ENCODE measurements at regions not wholly inside any gene's neighbourhood (a gene's known extent, or its start where the extent isn't known, plus 50 kb on each side); places are given as distances from the start of the nearest gene placed in this dataset.
"Not testable (repeated sequence)": the region's sequence is repeated elsewhere in the genome, so short reads cannot be mapped to it uniquely, and the experiment has no call there.

GRCh38 chr20:24418731-24419130, 50.7 kb upstream of the SYNDIG1 start:
- Histone ChIP-seq H3K9me3 (replicated peaks in 1 of 2; ENCODE audit: control insufficient read depth in 1 of 2, insufficient read depth in 1 of 2, low read length in 2 of 2) (peaks cover 30 to 31% of the 10 kb centered on the region in 2 donors), H3K9ac (ENCODE audit: insufficient read depth, low read length, poor library complexity, severe bottlenecking) (no peak overlapping the region), H3K4me2 (replicated peaks; ENCODE audit: extremely low read depth, low read length, poor library complexity, severe bottlenecking) (no peak overlapping the region), H3K36me3 (replicated peaks in 1 of 2; ENCODE audit: control insufficient read depth in 1 of 2, insufficient read depth in 2 of 2, low read length in 2 of 2) (no peaks in the 10 kb centered on the region), H3K79me2 (ENCODE audit: insufficient read depth, low read length) (no peaks in the 10 kb centered on the region), H3K4me1 (ENCODE audit: control insufficient read depth in 1 of 2, insufficient read depth in 2 of 2, low read length in 2 of 2) (no peaks in the 10 kb centered on the region), H2AFZ (ENCODE audit: insufficient read depth, low read depth, low read length, poor library complexity, severe bottlenecking) (no peak overlapping the region), H3K27me3 (ENCODE audit: control insufficient read depth in 2 of 2, insufficient read depth in 2 of 2, low read length in 2 of 2) (no peaks in the 10 kb centered on the region), H3K27ac (ENCODE audit: low read depth in 1 of 2, low read length in 2 of 2) (no peak overlapping the region), H4K20me1 (ENCODE audit: insufficient read depth, low read length) (no peaks in the 10 kb centered on the region), H3K4me3 (replicated peaks in 1 of 3; ENCODE audit: low read depth in 2 of 3, low read length in 3 of 3) (no peak overlapping the region)
- peaks cover 12 to 35% (median 25%) of the 10 kb centered on the region in 7 donors for H3K9me3 Mint-ChIP-seq
- no CpG with 5 or more reads among the region's 2 CpGs for WGBS (ENCODE audit: insufficient coverage)
- no peak overlapping the region for H3K27ac Mint-ChIP-seq
- H3K36me3 Mint-ChIP-seq = no peaks in the 10 kb centered on the region
- DNase-seq = no peak
- H3K27me3 Mint-ChIP-seq (ENCODE audit: low read depth in 3 of 3) = peaks cover 0 to 1% (median 0%) of the 10 kb centered on the region in 3 donors
- intact Hi-C loops (cut with micrococcal nuclease) = no loop called here
- no peak overlapping the region for H3K4me3 Mint-ChIP-seq
- H3K4me1 Mint-ChIP-seq = no peaks in the 10 kb centered on the region
- no peak for TF ChIP-seq CTCF (IDR thresholded peaks at IDR 0.05)

- Histone ChIP-seq H3K4me1 (ENCODE audit: control insufficient read depth in 1 of 2, insufficient read depth in 2 of 2, low read length in 2 of 2) (no peaks in the 10 kb centered on the region), H3K4me2 (replicated peaks; ENCODE audit: extremely low read depth, low read length, poor library complexity, severe bottlenecking) (no peak overlapping the region), H4K20me1 (ENCODE audit: insufficient read depth, low read length) (no peaks in the 10 kb centered on the region), H3K27me3 (ENCODE audit: control insufficient read depth in 2 of 2, insufficient read depth in 2 of 2, low read length in 2 of 2) (no peaks in the 10 kb centered on the region), H3K27ac (ENCODE audit: low read depth in 1 of 2, low read length in 2 of 2) (no peak overlapping the region), H3K9ac (ENCODE audit: insufficient read depth, low read length, poor library complexity, severe bottlenecking) (no peak overlapping the region), H3K79me2 (ENCODE audit: insufficient read depth, low read length) (no peaks in the 10 kb centered on the region), H2AFZ (ENCODE audit: insufficient read depth, low read depth, low read length, poor library complexity, severe bottlenecking) (no peak overlapping the region), H3K36me3 (replicated peaks in 1 of 2; ENCODE audit: control insufficient read depth in 1 of 2, insufficient read depth in 2 of 2, low read length in 2 of 2) (no peaks in the 10 kb centered on the region), H3K4me3 (replicated peaks in 1 of 3; ENCODE audit: low read depth in 2 of 3, low read length in 3 of 3) (no peak overlapping the region), H3K9me3 (replicated peaks in 1 of 2; ENCODE audit: control insufficient read depth in 1 of 2, insufficient read depth in 1 of 2, low read length in 2 of 2) (peaks cover 31 to 34% of the 10 kb centered on the region in 2 donors)
- peaks cover 0 to 1% (median 0%) of the 10 kb centered on the region in 3 donors for H3K27me3 Mint-ChIP-seq (ENCODE audit: low read depth in 3 of 3)
- peaks cover 17 to 40% (median 27%) of the 10 kb centered on the region in 7 donors for H3K9me3 Mint-ChIP-seq
- H3K27ac Mint-ChIP-seq = no peak overlapping the region
- H3K4me3 Mint-ChIP-seq = no peak overlapping the region
- no peaks in the 10 kb centered on the region for H3K36me3 Mint-ChIP-seq
- no peaks in the 10 kb centered on the region for H3K4me1 Mint-ChIP-seq
- WGBS (ENCODE audit: insufficient coverage) = 91% methylated on average over 11 of the region's 11 CpGs
- no peak for TF ChIP-seq CTCF (IDR thresholded peaks at IDR 0.05)
- DNase-seq = no peak
- intact Hi-C loops (cut with micrococcal nuclease) = no loop called here
These were observed 51.9 kb upstream of the SYNDIG1 start for GRCh38 chr20:24417485-24417884.

GRCh38 chr20:24415444-24415843, 54.0 kb upstream of the SYNDIG1 start:
- H3K4me2 ChIP-seq (replicated peaks; ENCODE audit: extremely low read depth, low read length, poor library complexity, severe bottlenecking); H3K27ac ChIP-seq (ENCODE audit: low read depth in 1 of 2, low read length in 2 of 2); H3K4me3 ChIP-seq (replicated peaks in 1 of 3; ENCODE audit: low read depth in 2 of 3, low read length in 3 of 3); H2AFZ ChIP-seq (ENCODE audit: insufficient read depth, low read depth, low read length, poor library complexity, severe bottlenecking); intact Hi-C loops (cut with micrococcal nuclease); H3K4me1 ChIP-seq (ENCODE audit: control insufficient read depth in 1 of 2, insufficient read depth in 2 of 2, low read length in 2 of 2); H3K36me3 ChIP-seq (replicated peaks in 1 of 2; ENCODE audit: control insufficient read depth in 1 of 2, insufficient read depth in 2 of 2, low read length in 2 of 2); H4K20me1 ChIP-seq (ENCODE audit: insufficient read depth, low read length); H3K36me3 Mint-ChIP-seq; H3K27me3 ChIP-seq (ENCODE audit: control insufficient read depth in 2 of 2, insufficient read depth in 2 of 2, low read length in 2 of 2); H3K4me3 Mint-ChIP-seq; H3K79me2 ChIP-seq (ENCODE audit: insufficient read depth, low read length); DNase-seq; H3K27ac Mint-ChIP-seq; H3K27me3 Mint-ChIP-seq (ENCODE audit: low read depth in 3 of 3); H3K4me1 Mint-ChIP-seq; H3K9ac ChIP-seq (ENCODE audit: insufficient read depth, low read length, poor library complexity, severe bottlenecking): not testable (repeated sequence)
- H3K9me3 ChIP-seq (replicated peaks in 1 of 2; ENCODE audit: control insufficient read depth in 1 of 2, insufficient read depth in 1 of 2, low read length in 2 of 2) = peaks cover 31 to 38% of the 10 kb centered on the region in 2 donors
- H3K9me3 Mint-ChIP-seq = peaks cover 20 to 45% (median 27%) of the 10 kb centered on the region in 7 donors
- WGBS (ENCODE audit: insufficient coverage) = 100% methylated on average over 2 of the region's 7 CpGs

Measured in CD14-positive monocyte (primary cell).